ENCODE measurements at regions not wholly inside any gene's neighbourhood (a gene's known extent, or its start where the extent isn't known, plus 50 kb on each side); places are given as distances from the start of the nearest gene placed in this dataset.

- no peak for TF ChIP-seq CTCF (IDR thresholded peaks at IDR 0.05; ENCODE audit: control extremely low read depth, extremely low read depth, low read depth, missing control alignments)
- CTCF ChIA-PET: no interaction called here
- no peak for DNase-seq (ENCODE audit: extremely low spot score)
- POLR2A ChIA-PET: no interaction called here
Observed at GRCh38 chr3:31452495-31453106, 80.1 kb upstream of the STT3B start.

GRCh38 chr3:31453430-31453829, 79.3 kb upstream of the STT3B start:
- no peak for DNase-seq (ENCODE audit: extremely low spot score)
- POLR2A ChIA-PET: no interaction called here
- CTCF ChIA-PET: no interaction called here
- TF ChIP-seq CTCF (IDR thresholded peaks at IDR 0.05; ENCODE audit: control extremely low read depth, extremely low read depth, low read depth, missing control alignments): no peak

GRCh38 chr3:31455524-31455923, 77.2 kb upstream of the STT3B start:
- POLR2A ChIA-PET: no interaction called here
- no peak for DNase-seq (ENCODE audit: extremely low spot score)
- CTCF ChIA-PET: interaction anchor here (1.3 to 1.9 kb wide), 4 partner anchors 9 to 20 kb away, joined by 4 to 8 read pairs (median 5); no protein-coding TSS in a partner anchor
- TF ChIP-seq CTCF (IDR thresholded peaks at IDR 0.05; ENCODE audit: control extremely low read depth, extremely low read depth, low read depth, missing control alignments): no peak

- CTCF ChIA-PET: interaction anchor here (1.3 to 1.9 kb wide), 3 partner anchors 9 to 21 kb away, joined by 4 to 8 read pairs (median 5); no protein-coding TSS in a partner anchor
- POLR2A ChIA-PET: no interaction called here
- no peak for TF ChIP-seq CTCF (IDR thresholded peaks at IDR 0.05; ENCODE audit: control extremely low read depth, extremely low read depth, low read depth, missing control alignments)
- no peak for DNase-seq (ENCODE audit: extremely low spot score)
Observed at GRCh38 chr3:31456373-31456772, 76.4 kb upstream of the STT3B start.

GRCh38 chr3:31461426-31461825, 71.3 kb upstream of the STT3B start:
- CTCF ChIA-PET: interaction anchor here (0.9 to 2.4 kb wide), 6 partner anchors 14 to 332 kb away, joined by 3 to 6 read pairs (median 4); no protein-coding TSS in a partner anchor
- TF ChIP-seq CTCF (IDR thresholded peaks at IDR 0.05; ENCODE audit: control extremely low read depth, extremely low read depth, low read depth, missing control alignments): no peak
- POLR2A ChIA-PET: no interaction called here
- DNase-seq (ENCODE audit: extremely low spot score): no peak

GRCh38 chr3:31462050-31462569, 70.6 kb upstream of the STT3B start:
- ChIA-PET POLR2A (no interaction called here), CTCF (interaction anchor here (0.9 to 2.4 kb wide), 6 partner anchors 14 to 333 kb away, joined by 3 to 6 read pairs (median 4); no protein-coding TSS in a partner anchor)
- peak; percentile 32 for DNase-seq (ENCODE audit: extremely low spot score)
- no peak for TF ChIP-seq CTCF (IDR thresholded peaks at IDR 0.05; ENCODE audit: control extremely low read depth, extremely low read depth, low read depth, missing control alignments)
